IMR-90 (cell line): ENCODE measurements at regions not wholly inside any gene's neighbourhood (a gene's known extent, or its start where the extent isn't known, plus 50 kb on each side); places are given as distances from the start of the nearest gene placed in this dataset.

Experiments
- ATAC-seq: fragments of 200-7000 bp; cut with Tn5 transposase; 2 replicates; pipeline ENCODE4 v1.9.1; 2020; ENCODE audit warnings: low read depth, mild to moderate bottlenecking, moderate library complexity
- BruUV-seq: library from RNA; stranded (reverse); fragments of 400-500 nt; replicated peaks from 2 replicates; lab custom pipeline; 2021; lab: Mats Ljungman, UMichigan
- CTCF ChIA-PET: fragments of 300-600 bp; formaldehyde crosslinking; extraction: SDS; loops from one replicate; lab custom pipeline; 2021; ENCODE audit warnings: antibody characterized with exemption; lab: Yijun Ruan, JAX
- POLR2A ChIA-PET: fragments of 300-600 bp; sonication (Branson Sonifier 250); formaldehyde crosslinking; loops from one replicate; lab custom pipeline; 2022; ENCODE audit warnings: antibody characterized with exemption; ENCODE audit not compliant: unreplicated experiment; lab: Charles Lee
- DNase-seq: peaks from one replicate; pipeline ENCODE4 v3.0.0; 2013
- H2AFZ ChIP-seq: replicated peaks from 2 replicates; pipeline ENCODE3; 2013; ENCODE audit warnings: low read length, mild to moderate bottlenecking; ENCODE audit not compliant: poor library complexity
- H2AK5ac ChIP-seq: 2 replicates; pipeline ENCODE4 v1.6.1; 2013; ENCODE audit warnings: low read depth, low read length, inconsistent platforms
- H2AK9ac ChIP-seq: replicated peaks from 2 replicates; pipeline ENCODE3; 2013; ENCODE audit warnings: mild to moderate bottlenecking, low read depth, low read length, moderate library complexity; ENCODE audit not compliant: poor library complexity
- H2BK120ac ChIP-seq: 2 replicates; pipeline ENCODE4 v1.6.1; 2013; ENCODE audit warnings: low read depth, low read length, inconsistent platforms
- H2BK15ac ChIP-seq: 3 replicates; pipeline ENCODE4 v1.6.1; 2013; ENCODE audit warnings: low read depth, low read length, inconsistent platforms
- H2BK20ac ChIP-seq: 2 replicates; pipeline ENCODE4 v1.6.1; 2013; ENCODE audit warnings: low read depth, mild to moderate bottlenecking, inconsistent platforms, low read length, moderate library complexity
- H2BK5ac ChIP-seq: 2 replicates; pipeline ENCODE4 v1.6.1; 2013; ENCODE audit warnings: mild to moderate bottlenecking, low read depth, low read length, inconsistent platforms; ENCODE audit not compliant: poor library complexity, severe bottlenecking
- H3K14ac ChIP-seq: replicated peaks from 2 replicates; pipeline ENCODE4 v1.6.1; 2013; ENCODE audit warnings: low read depth, low read length, inconsistent platforms
- H3K18ac ChIP-seq: 2 replicates; pipeline ENCODE4 v1.6.1; 2013; ENCODE audit warnings: low read depth, low read length, control low read depth
- H3K23ac ChIP-seq: 2 replicates; pipeline ENCODE4 v1.6.1; 2013; ENCODE audit warnings: low read depth, low read length, inconsistent platforms
- H3K27ac ChIP-seq: 2 replicates; pipeline ENCODE4 v1.5.1; 2013; ENCODE audit warnings: mild to moderate bottlenecking, control low read depth, low read length; ENCODE audit not compliant: insufficient read depth
- H3K27me3 ChIP-seq: 2 replicates; pipeline ENCODE4 v1.6.1; 2013; ENCODE audit warnings: low read length; ENCODE audit not compliant: control insufficient read depth, insufficient read depth
- H3K36me3 ChIP-seq: 2 replicates; pipeline ENCODE4 v1.6.1; 2013; ENCODE audit warnings: low read length, mixed read lengths; ENCODE audit not compliant: control insufficient read depth, insufficient read depth
- H3K4ac ChIP-seq: 2 replicates; pipeline ENCODE4 v1.6.1; 2013; ENCODE audit warnings: low read depth, low read length, inconsistent platforms
- H3K4me1 ChIP-seq: 2 replicates; pipeline ENCODE4 v1.6.1; 2013; ENCODE audit warnings: low read length, mixed read lengths; ENCODE audit not compliant: control insufficient read depth, insufficient read depth
- H3K4me2 ChIP-seq: 2 replicates; pipeline ENCODE4 v1.6.1; 2013; ENCODE audit warnings: low read depth, mild to moderate bottlenecking, control low read depth, low read length, moderate library complexity
- H3K4me3 ChIP-seq: 2 replicates; pipeline ENCODE4 v1.5.1; 2013; ENCODE audit warnings: low read depth, mild to moderate bottlenecking, control low read depth, low read length, moderate library complexity; ENCODE audit not compliant: insufficient read depth
- H3K56ac ChIP-seq: 2 replicates; pipeline ENCODE4 v1.6.1; 2013; ENCODE audit warnings: low read length, inconsistent platforms; ENCODE audit not compliant: insufficient read depth; ENCODE audit errors: extremely low read depth
- H3K79me1 ChIP-seq, 2 experiments: 2 replicates each; pipeline ENCODE4 v1.6.1; 2013; ENCODE audit warnings: low read length in 2 of 2, inconsistent platforms in 1 of 2, low read depth in 1 of 2
- H3K9ac ChIP-seq: 2 replicates; pipeline ENCODE4 v1.6.1; 2013; ENCODE audit warnings: low read depth, low read length, control low read depth
- H3K9me1 ChIP-seq: 2 replicates; pipeline ENCODE4 v1.6.1; 2013; ENCODE audit warnings: low read length, inconsistent platforms; ENCODE audit not compliant: insufficient read depth
- H3K9me3 ChIP-seq: 2 replicates; pipeline ENCODE4 v1.6.1; 2013; ENCODE audit warnings: low read length; ENCODE audit not compliant: control insufficient read depth, insufficient read depth
- H4K20me1 ChIP-seq: 2 replicates; pipeline ENCODE4 v1.6.1; 2013; ENCODE audit warnings: low read length, inconsistent platforms; ENCODE audit not compliant: insufficient read depth
- H4K5ac ChIP-seq: 2 replicates; pipeline ENCODE4 v1.6.1; 2013; ENCODE audit warnings: mild to moderate bottlenecking, low read depth, low read length, control low read depth
- H4K8ac ChIP-seq, 2 experiments: 2 replicates each; pipeline ENCODE4 v1.6.1; 2013; ENCODE audit warnings: low read depth in 2 of 2, low read length in 2 of 2, control low read depth in 1 of 2, inconsistent platforms in 1 of 2
- H4K91ac ChIP-seq: 2 replicates; pipeline ENCODE4 v1.6.1; 2013; ENCODE audit warnings: low read depth, low read length, inconsistent platforms; ENCODE audit not compliant: insufficient read depth
- BHLHE40 ChIP-seq: fragments of 150-350 bp; IDR thresholded peaks from 2 replicates; pipeline ENCODE4 v1.6.1; 2016; ENCODE audit warnings: mild to moderate bottlenecking, low read depth, low read length
- CEBPB ChIP-seq: IDR thresholded peaks from 2 replicates; pipeline ENCODE4 v1.6.1; 2012; ENCODE audit warnings: low read depth, low read length, improper control_type of control experiment
- CHD1 ChIP-seq: IDR thresholded peaks from 2 replicates; pipeline ENCODE4 v1.6.1; 2012; ENCODE audit warnings: low read depth, low read length, improper control_type of control experiment
- CTCF ChIP-seq: conservative IDR thresholded peaks from 2 replicates; pipeline ENCODE4 v1.5.1; 2012; ENCODE audit warnings: mild to moderate bottlenecking, low read depth, low read length, improper control_type of control experiment
- ELK1 ChIP-seq: fragments of 150-350 bp; IDR thresholded peaks from 2 replicates; pipeline ENCODE4 v1.6.1; 2016; ENCODE audit warnings: low read depth, mild to moderate bottlenecking, low read length, moderate library complexity, borderline replicate concordance
- FOS ChIP-seq: fragments of 150-350 bp; IDR thresholded peaks from 2 replicates; pipeline ENCODE4 v1.6.1; 2016; ENCODE audit warnings: low read depth, low read length
- MAFK ChIP-seq: IDR thresholded peaks from 2 replicates; pipeline ENCODE4 v1.6.1; 2012; ENCODE audit warnings: low read depth, low read length, improper control_type of control experiment
- MAZ ChIP-seq: IDR thresholded peaks from 2 replicates; pipeline ENCODE4 v1.6.1; 2012; ENCODE audit warnings: low read depth, mild to moderate bottlenecking, low read length, improper control_type of control experiment, moderate library complexity, borderline replicate concordance
- NFE2L2 ChIP-seq: fragments of 150-350 bp; IDR thresholded peaks from 2 replicates; pipeline ENCODE4 v1.6.1; 2016; ENCODE audit warnings: low read depth, mild to moderate bottlenecking, low read length
- POLR2A ChIP-seq: IDR thresholded peaks from 2 replicates; pipeline ENCODE4 v1.6.1; 2012; ENCODE audit warnings: mild to moderate bottlenecking, low read depth, low read length
- RAD21 ChIP-seq: IDR thresholded peaks from 2 replicates; pipeline ENCODE4 v1.6.1; 2012; ENCODE audit warnings: low read length, improper control_type of control experiment
- RCOR1 ChIP-seq: IDR thresholded peaks from 2 replicates; pipeline ENCODE4 v1.6.1; 2012; ENCODE audit warnings: mild to moderate bottlenecking, low read length, improper control_type of control experiment; ENCODE audit not compliant: insufficient replicate concordance
- RFX5 ChIP-seq: IDR thresholded peaks from 2 replicates; pipeline ENCODE4 v1.8.0; 2012; ENCODE audit warnings: low read depth, mild to moderate bottlenecking, low read length, moderate library complexity
- SMC3 ChIP-seq: fragments of 150-350 bp; IDR thresholded peaks from 2 replicates; pipeline ENCODE4 v1.6.1; 2016; ENCODE audit warnings: low read depth, mild to moderate bottlenecking, antibody characterized with exemption, low read length, moderate library complexity
- USF2 ChIP-seq: fragments of 150-350 bp; IDR thresholded peaks from 2 replicates; pipeline ENCODE4 v1.6.1; 2017; ENCODE audit warnings: mild to moderate bottlenecking, antibody characterized with exemption, low read length, low read depth
- WGBS, 2 experiments: methylation state at CpG; one replicate each; pipeline versions ENCODE4 v1.1.5 to v1.1.7; 2013; ENCODE audit warnings: missing lambda C conversion rate in 2 of 2; ENCODE audit not compliant: insufficient read length in 1 of 2; ENCODE audit errors: extremely low coverage in 2 of 2; 5-methylcytosine and 5-hydroxymethylcytosine counted together
- dilution Hi-C: fragments of 300-500 bp; cut with HindIII; formaldehyde crosslinking; loops from one replicate; pipeline ENCODE4 v1.14.3; 2018; ENCODE audit warnings: low sequenced_read_pairs; ENCODE audit not compliant: unreplicated experiment
- in situ Hi-C: fragments of 300-500 bp; cut with MboI; formaldehyde crosslinking; loops from 3 replicates; pipeline ENCODE4 v1.14.3; 2019; ENCODE audit warnings: low sequenced_read_pairs, inconsistent platforms, mixed read lengths
- intact Hi-C: fragments of 100-400 bp; cut with micrococcal nuclease; formaldehyde crosslinking; loops from 2 replicates; pipeline ENCODE4 v1.10.0; 2022

- H2BK15ac ChIP-seq: peak overlapping the region; percentile 74
- peaks cover 7% of the 10 kb centered on the region for H3K4me1 ChIP-seq
- no peak overlapping the region for H3K4me3 ChIP-seq
- in situ Hi-C loops (no loop called here), dilution Hi-C loops (no loop called here), intact Hi-C loops (no loop called here)
- DNase-seq (peak; percentile 92), ATAC-seq (peak; percentile 97)
- ChIA-PET POLR2A (interaction anchor here (0.6 kb wide), 1 partner anchor 16 kb away, joined by 3 read pairs; no protein-coding TSS in a partner anchor), CTCF (interaction anchor here (0.7 to 1.3 kb wide), 2 partner anchors 13 to 40 kb away, joined by 3 read pairs; no protein-coding TSS in a partner anchor)
- BruUV-seq: no TSS peak
- no peak overlapping the region for H2AFZ ChIP-seq
- peak overlapping the region; percentile 94 for H4K5ac ChIP-seq
- no peak overlapping the region for H2AK9ac ChIP-seq
- peak overlapping the region; percentile 88 for H2BK5ac ChIP-seq
- H3K36me3 ChIP-seq: no peaks in the 10 kb centered on the region
- H4K91ac ChIP-seq: peak overlapping the region; percentile 71
- H3K27me3 ChIP-seq: no peaks in the 10 kb centered on the region
- peak overlapping the region; percentile 90; the same call in 1 of the 2 replicates for H3K4ac ChIP-seq
- H2BK20ac ChIP-seq: peak overlapping the region; percentile 93
- no peaks in the 10 kb centered on the region for H3K79me1 ChIP-seq
- H3K9me1 ChIP-seq: peaks cover 7% of the 10 kb centered on the region; the same call in 1 of the 2 replicates
- H3K23ac ChIP-seq: peak overlapping the region; percentile 76; the same call in 1 of the 2 replicates
- H3K9ac ChIP-seq: peak overlapping the region; percentile 53; the same call in 1 of the 2 replicates
- H3K56ac ChIP-seq: no peak overlapping the region
- peak overlapping the region; percentile 86 for H3K27ac ChIP-seq
- H3K9me3 ChIP-seq: no peaks in the 10 kb centered on the region
- H3K18ac ChIP-seq: peak overlapping the region; percentile 97; the same call in 1 of the 2 replicates
- WGBS, 2 experiments: no CpG with 5 or more reads among the region's 2 CpGs
- H3K4me2 ChIP-seq: peak overlapping the region; percentile 48; the same call in 1 of the 2 replicates
- peak overlapping the region; percentile 69; the same call in 1 of the 2 replicates for H2AK5ac ChIP-seq
- no peaks in the 10 kb centered on the region for H4K20me1 ChIP-seq
- H2BK120ac ChIP-seq: peak overlapping the region; percentile 90
- H4K8ac ChIP-seq: peak overlapping the region; percentile 24 to 85; a peak in 3 of 4 replicates
- H3K14ac ChIP-seq: peak overlapping the region; percentile 92
- TF ChIP-seq MAZ (0 out of 2 replicates have a peak, but pooled peaks have one; percentile 19), BHLHE40 (0 out of 2 replicates have a peak, but pooled peaks have one; percentile 6), POLR2A (no peak), RFX5 (no peak), FOS (peak; percentile 88), SMC3 (peak; percentile 22; the same call in 1 of the 2 replicates), CTCF (no peak), CEBPB (peak; percentile 99), ELK1 (no peak), RCOR1 (no peak), CHD1 (no peak), RAD21 (no peak; the same call in 1 of the 2 replicates), USF2 (no peak), NFE2L2 (no peak), MAFK (peak; percentile 51; the same call in 1 of the 2 replicates)
These were observed 79.2 kb upstream of the ABCA1 start for GRCh38 chr9:105007143-105007542.
